PC-9 (cell line): ENCODE measurements at regions not wholly inside any gene's neighbourhood (a gene's known extent, or its start where the extent isn't known, plus 50 kb on each side); places are given as distances from the start of the nearest gene placed in this dataset.

Experiments
- CTCF ChIP-seq: fragments of 200-600 bp; sonication (generic); conservative IDR thresholded peaks from 2 replicates; pipeline ENCODE4 v1.6.1; 2017; ENCODE audit warnings: mixed run types, antibody characterized with exemption, mild to moderate bottlenecking, moderate library complexity
- EZH2 ChIP-seq: fragments of 200-600 bp; sonication (generic); IDR thresholded peaks from 2 replicates; pipeline ENCODE4 v1.8.0; 2017; ENCODE audit warnings: antibody characterized with exemption, low read depth

GRCh38 chr11:112617098-112617425 lies 344.2 kb upstream of the NCAM1 start:
- TF ChIP-seq CTCF (no peak), EZH2 (no peak)
